ENCODE measurements at regions not wholly inside any gene's neighbourhood (a gene's known extent, or its start where the extent isn't known, plus 50 kb on each side); places are given as distances from the start of the nearest gene placed in this dataset.

- CTCF ChIA-PET = no interaction called here
- POLR2A ChIA-PET = no interaction called here
- Mint-ChIP-seq H3K4me3 (no peak overlapping the region), H3K27ac (no peak overlapping the region), H3K9me3 (peaks cover 17% of the 10 kb centered on the region), H3K27me3 (ENCODE audit: low read depth) (no peaks in the 10 kb centered on the region), H3K36me3 (no peaks in the 10 kb centered on the region; the same call in 1 of the 2 replicates), H3K4me1 (peaks cover 39% of the 10 kb centered on the region)
- TF ChIP-seq SMAD4 (CRISPR knock-in tag; IDR thresholded peaks at IDR 0.05) (no peak), EMX1 (CRISPR knock-in tag; IDR thresholded peaks at IDR 0.05) (no peak), ZSCAN18 (CRISPR knock-in tag; IDR thresholded peaks at IDR 0.05) (no peak), NR1H2 (CRISPR knock-in tag; IDR thresholded peaks at IDR 0.05) (no peak), CREM (CRISPR knock-in tag; IDR thresholded peaks at IDR 0.05) (no peak), IRF2 (CRISPR knock-in tag; IDR thresholded peaks at IDR 0.05; ENCODE audit: borderline replicate concordance, low read depth) (no peak), FOXP1 (CRISPR knock-in tag; IDR thresholded peaks at IDR 0.05; ENCODE audit: borderline replicate concordance) (no peak), NFATC4 (CRISPR knock-in tag; IDR thresholded peaks at IDR 0.05) (no peak), ERG (CRISPR knock-in tag; IDR thresholded peaks at IDR 0.05) (no peak), E2F1 (CRISPR knock-in tag; IDR thresholded peaks at IDR 0.05) (no peak), CTCF (IDR thresholded peaks at IDR 0.05) (no peak), ZNF532 (CRISPR knock-in tag; IDR thresholded peaks at IDR 0.05; ENCODE audit: borderline replicate concordance) (no peak), USF2 (CRISPR knock-in tag; IDR thresholded peaks at IDR 0.05) (no peak), ZNF396 (CRISPR knock-in tag; IDR thresholded peaks at IDR 0.05; ENCODE audit: borderline replicate concordance) (no peak)
- DNase-seq (ENCODE audit: low spot score) (no peak), ATAC-seq (no peak)
These were observed 382.7 kb downstream of the SOX9 start for GRCh38 chr17:72503556-72503955.

GRCh38 chr17:72504783-72505182 lies 384.0 kb downstream of the SOX9 start:
- Mint-ChIP-seq H3K36me3 (no peaks in the 10 kb centered on the region; the same call in 1 of the 2 replicates), H3K27ac (no peak overlapping the region), H3K27me3 (ENCODE audit: low read depth) (no peaks in the 10 kb centered on the region), H3K9me3 (peaks cover 17% of the 10 kb centered on the region), H3K4me1 (peaks cover 40% of the 10 kb centered on the region), H3K4me3 (no peak overlapping the region)
- POLR2A ChIA-PET = interaction anchor here (0.6 kb wide), 1 partner anchor 153 kb away, joined by 3 read pairs; no protein-coding TSS in a partner anchor
- TF ChIP-seq SP1 (CRISPR knock-in tag; conservative IDR thresholded peaks at IDR 0.05) (no peak), TCF7 (CRISPR knock-in tag; IDR thresholded peaks at IDR 0.05; ENCODE audit: low read depth) (no peak), ZSCAN18 (CRISPR knock-in tag; IDR thresholded peaks at IDR 0.05) (no peak)
- DNase-seq (ENCODE audit: low spot score) (no peak), ATAC-seq (no peak)
- CTCF ChIA-PET = no interaction called here

All from WTC11 (cell line).